ENCODE measurements at regions not wholly inside any gene's neighbourhood (a gene's known extent, or its start where the extent isn't known, plus 50 kb on each side); places are given as distances from the start of the nearest gene placed in this dataset.

- no peak for DNase-seq
Observed at GRCh38 chr10:130409331-130409730, 273.1 kb downstream of the GLRX3 start.

- DNase-seq, result no peak
Observed at GRCh38 chr10:130409931-130410330, 273.7 kb downstream of the GLRX3 start.

GRCh38 chr10:130411496-130412085, 275.4 kb downstream of the GLRX3 start:
- no peak for DNase-seq

GRCh38 chr10:130412317-130412716, 276.1 kb downstream of the GLRX3 start:
- no peak for DNase-seq

- DNase-seq, result no peak
Observed at GRCh38 chr10:130416334-130417150, 280.4 kb downstream of the GLRX3 start.

GRCh38 chr10:130418731-130419130, 282.5 kb downstream of the GLRX3 start:
- no peak for DNase-seq

- DNase-seq, result no peak
Observed at GRCh38 chr10:130421909-130422308, 285.7 kb downstream of the GLRX3 start.

- DNase-seq, result no peak
Observed at GRCh38 chr10:130422366-130423324, 286.5 kb downstream of the GLRX3 start.

GRCh38 chr10:130423455-130424305, 287.5 kb downstream of the GLRX3 start:
- no peak for DNase-seq

- no peak for DNase-seq
Observed at GRCh38 chr10:130424418-130424817, 288.2 kb downstream of the GLRX3 start.

- no peak for DNase-seq
Observed at GRCh38 chr10:130425169-130425568, 289.0 kb downstream of the GLRX3 start.

- no peak for DNase-seq
Observed at GRCh38 chr10:130425881-130426435, 289.8 kb downstream of the GLRX3 start.

GRCh38 chr10:130427216-130427722, 291.1 kb downstream of the GLRX3 start:
- DNase-seq, result no peak

- DNase-seq, result no peak
Observed at GRCh38 chr10:130428936-130429335, 292.7 kb downstream of the GLRX3 start.

- no peak for DNase-seq
Observed at GRCh38 chr10:130429809-130430208, 293.6 kb downstream of the GLRX3 start.

- no peak for DNase-seq
Observed at GRCh38 chr10:130430291-130430690, 294.1 kb downstream of the GLRX3 start.

- DNase-seq, result no peak
Observed at GRCh38 chr10:130430852-130431704, 294.9 kb downstream of the GLRX3 start.

- DNase-seq, result no peak
Observed at GRCh38 chr10:130432271-130432670, 296.1 kb downstream of the GLRX3 start.

- no peak for DNase-seq
Observed at GRCh38 chr10:130432850-130433249, 296.7 kb downstream of the GLRX3 start.

- DNase-seq, result no peak
Observed at GRCh38 chr10:130434446-130435385, 298.5 kb downstream of the GLRX3 start.
